A549 (cell line): ENCODE measurements at regions not wholly inside any gene's neighbourhood (a gene's known extent, or its start where the extent isn't known, plus 50 kb on each side); places are given as distances from the start of the nearest gene placed in this dataset.

Experiments
- ATAC-seq, 2 experiments: fragments of 200-7000 bp in 1 of 2; fragments of >200 bp in 1 of 2; cut with Nextera tagmentation in 1 of 2; cut with Tn5 transposase in 1 of 2; 3 replicates each; pipeline versions ENCODE4 v1.8.0 to v1.9.1; 2018 to 2020; ENCODE audit warnings: mild to moderate bottlenecking in 1 of 2, moderate library complexity in 1 of 2
- CTCF ChIA-PET: fragments of 300-600 bp; sonication (Branson Sonifier 250); formaldehyde crosslinking; extraction: SDS; loops from one replicate; lab custom pipeline; 2021; ENCODE audit warnings: antibody characterized with exemption, inconsistent platforms; lab: Yijun Ruan, JAX
- POLR2A ChIA-PET: fragments of 350-600 bp; formaldehyde crosslinking; extraction: SDS; loops from one replicate; lab custom pipeline; 2021; ENCODE audit warnings: antibody characterized with exemption, inconsistent platforms; lab: Yijun Ruan, JAX
- DNase-seq, 2 experiments: peaks; one replicate each; pipeline versions ENCODE4 v3.0.0 to v3.0.0-alpha.2; 2011 to 2016; ENCODE audit warnings: low read depth in 1 of 2, low spot score in 1 of 2
- FAIRE-seq: peaks from 2 replicates; lab custom pipeline; 2011; peaks lifted over from hg19 to GRCh38; lab: Jason Lieb, UNC
- H3K27ac ChIP-seq, 2 experiments: fragments of >200 bp; sonication (Bioruptor Twin); formaldehyde crosslinking; 3 replicates each; pipeline ENCODE4 v1.5.1; 2016 to 2017
- H3K4me1 ChIP-seq: fragments of >200 bp; sonication (Bioruptor Twin); formaldehyde crosslinking; 3 replicates; pipeline ENCODE4 v1.6.1; 2016
- H3K4me2 ChIP-seq: fragments of >200 bp; sonication (Bioruptor Twin); formaldehyde crosslinking; 3 replicates; pipeline ENCODE4 v1.6.1; 2016
- H3K4me3 ChIP-seq: fragments of >200 bp; sonication (Bioruptor Twin); formaldehyde crosslinking; 3 replicates; pipeline ENCODE4 v1.5.1; 2016
- H3K9me3 ChIP-seq: fragments of >200 bp; sonication (Bioruptor Twin); formaldehyde crosslinking; 3 replicates; pipeline ENCODE4 v1.6.1; 2016
- BCL3 ChIP-seq: fragments of >200 bp; sonication (Bioruptor Twin); formaldehyde crosslinking; IDR thresholded peaks from 3 replicates; pipeline ENCODE4 v1.6.1; 2016
- BHLHE40 ChIP-seq: IDR thresholded peaks from 2 replicates; pipeline ENCODE4 v1.6.1; 2012; ENCODE audit warnings: low read depth, low read length, inconsistent platforms
- CBX8 ChIP-seq: fragments of 200-600 bp; sonication (generic); IDR thresholded peaks from 2 replicates; pipeline ENCODE4 v1.6.1; 2016
- CHD2 ChIP-seq: fragments of 150-350 bp; IDR thresholded peaks from 2 replicates; pipeline ENCODE4 v1.6.1; 2014; ENCODE audit warnings: low read length; ENCODE audit not compliant: partially characterized antibody
- EHMT2 ChIP-seq: fragments of 200-600 bp; sonication (generic); IDR thresholded peaks from 2 replicates; pipeline ENCODE4 v1.6.1; 2016; ENCODE audit warnings: antibody characterized with exemption, low read depth, mild to moderate bottlenecking, moderate library complexity
- ELK1 ChIP-seq: fragments of 150-350 bp; IDR thresholded peaks from 2 replicates; pipeline ENCODE4 v1.6.1; 2014; ENCODE audit warnings: low read depth, mild to moderate bottlenecking, low read length
- FOSL2 ChIP-seq, 2 experiments: fragments of 450-650 bp in 1 of 2; fragments of >200 bp in 1 of 2; sonication (Bioruptor Twin) in 1 of 2; formaldehyde crosslinking; IDR thresholded peaks; 2 replicates each; pipeline versions ENCODE4 v1.5.0 to v1.6.1; 2016 to 2020; ENCODE audit warnings: mild to moderate bottlenecking in 1 of 2, moderate library complexity in 1 of 2
- HOXA7 ChIP-seq: fragments of 250-450 bp; sonication (Bioruptor Pico); IDR thresholded peaks from 2 replicates; pipeline ENCODE4 v1.5.0; 2020; ENCODE audit warnings: mild to moderate bottlenecking, moderate library complexity
- HOXB13 ChIP-seq: fragments of 250-450 bp; sonication (Bioruptor Pico); IDR thresholded peaks from 2 replicates; pipeline ENCODE4 v1.5.0; 2020; ENCODE audit warnings: low read depth, mild to moderate bottlenecking, moderate library complexity
- JUN ChIP-seq, 2 experiments: fragments of >200 bp; sonication (Bioruptor Twin); formaldehyde crosslinking; IDR thresholded peaks; 2 replicates in 1 of 2; 3 replicates in 1 of 2; pipeline ENCODE4 v1.6.1; 2016 to 2017
- KDM1A ChIP-seq: fragments of 200-600 bp; sonication (generic); IDR thresholded peaks from 2 replicates; pipeline ENCODE4 v1.6.1; 2016; ENCODE audit warnings: low read depth, mild to moderate bottlenecking
- KDM5A ChIP-seq: fragments of 200-600 bp; sonication (generic); IDR thresholded peaks from 2 replicates; pipeline ENCODE4 v1.6.1; 2016; ENCODE audit warnings: antibody characterized with exemption, mild to moderate bottlenecking
- MAFK ChIP-seq: fragments of 450-650 bp; IDR thresholded peaks from 2 replicates; pipeline ENCODE4 v1.6.1; 2014; ENCODE audit not compliant: partially characterized antibody
- MAX ChIP-seq: IDR thresholded peaks from 2 replicates; pipeline ENCODE4 v1.6.1; 2012
- MYC ChIP-seq: IDR thresholded peaks from 2 replicates; pipeline ENCODE4 v1.6.1; 2012; ENCODE audit warnings: mild to moderate bottlenecking, inconsistent platforms, low read length, improper control_type of control experiment, borderline replicate concordance
- PHF8 ChIP-seq: fragments of 200-600 bp; sonication (generic); IDR thresholded peaks from 2 replicates; pipeline ENCODE4 v1.6.1; 2016; ENCODE audit warnings: low read depth, mild to moderate bottlenecking, antibody characterized with exemption, moderate library complexity, borderline replicate concordance
- POLR2A ChIP-seq: IDR thresholded peaks from 2 replicates; pipeline ENCODE4 v1.6.1; 2012; ENCODE audit warnings: mild to moderate bottlenecking, low read length
- POLR2AphosphoS2 ChIP-seq: conservative IDR thresholded peaks from 2 replicates; pipeline ENCODE4 v1.6.1; 2012; ENCODE audit warnings: low read length, improper control_type of control experiment, inconsistent platforms
- RARB ChIP-seq: fragments of 250-450 bp; sonication (Bioruptor Pico); IDR thresholded peaks from 2 replicates; pipeline ENCODE4 v1.8.0; 2021; ENCODE audit warnings: mild to moderate bottlenecking, moderate library complexity
- RCOR1 ChIP-seq: fragments of 150-350 bp; IDR thresholded peaks from 2 replicates; pipeline ENCODE4 v1.6.1; 2014; ENCODE audit warnings: antibody characterized with exemption, low read length, low read depth
- REST ChIP-seq: fragments of 200-600 bp; sonication (generic); IDR thresholded peaks from 2 replicates; pipeline ENCODE4 v1.6.1; 2016; ENCODE audit warnings: antibody characterized with exemption, mild to moderate bottlenecking, moderate library complexity
- RFX5 ChIP-seq: fragments of 450-650 bp; IDR thresholded peaks from 2 replicates; pipeline ENCODE4 v1.7.1; 2014; ENCODE audit warnings: antibody characterized with exemption, mild to moderate bottlenecking, moderate library complexity
- RNF2 ChIP-seq: fragments of 200-600 bp; sonication (generic); IDR thresholded peaks from 2 replicates; pipeline ENCODE4 v1.6.1; 2016; ENCODE audit warnings: low read depth, mild to moderate bottlenecking, antibody characterized with exemption, moderate library complexity, borderline replicate concordance
- TP53 ChIP-seq: fragments of 250-450 bp; sonication (Bioruptor Pico); IDR thresholded peaks from 2 replicates; pipeline ENCODE4 v1.5.0; 2021; ENCODE audit warnings: mild to moderate bottlenecking, moderate library complexity
- USF2 ChIP-seq: fragments of 450-650 bp; IDR thresholded peaks from 2 replicates; pipeline ENCODE4 v1.6.1; 2014; ENCODE audit warnings: antibody characterized with exemption
- ZC3H11A ChIP-seq: fragments of 450-650 bp; IDR thresholded peaks from 2 replicates; pipeline ENCODE4 v1.6.1; 2014; ENCODE audit warnings: antibody characterized with exemption, mild to moderate bottlenecking
- WGBS: methylation state at CpG from one replicate; pipeline ENCODE4 v1.1.6; 2017; ENCODE audit errors: missing lambda C conversion rate; 5-methylcytosine and 5-hydroxymethylcytosine counted together

GRCh38 chr10:70942125-70942524 lies 53.8 kb upstream of the PCBD1 start:
- CTCF ChIA-PET = interaction anchor here (1.3 to 8.0 kb wide), 2 partner anchors 10 to 17 kb away, joined by 5 to 46 read pairs; no protein-coding TSS in a partner anchor
- no peak for DNase-seq
- Histone ChIP-seq H3K27ac (no peak overlapping the region), H3K9me3 (no peaks in the 10 kb centered on the region), H3K4me2 (no peak overlapping the region)
- WGBS = 71% methylated on average over 6 of the region's 6 CpGs
- TF ChIP-seq BCL3 = no peak
- no peak for TF ChIP-seq POLR2AphosphoS2
- no peak for TF ChIP-seq RARB (CRISPR knock-in tag)
- TF ChIP-seq RCOR1 = no peak
- TF ChIP-seq ZC3H11A = no peak
- no peak for TF ChIP-seq POLR2A
- TF ChIP-seq KDM5A = no peak
- TF ChIP-seq REST = no peak
- TF ChIP-seq KDM1A = no peak
- no peak for TF ChIP-seq CBX8
- TF ChIP-seq ELK1 = no peak
- TF ChIP-seq TP53 = no peak
- TF ChIP-seq RFX5 = no peak
- no peak for TF ChIP-seq CHD2
- no peak for TF ChIP-seq RNF2
- TF ChIP-seq, all 56 proteins: peak for 0
- no peak for ATAC-seq
- no peak for FAIRE-seq
- H3K4me3 ChIP-seq = no peak overlapping the region
- no peaks in the 10 kb centered on the region for H3K4me1 ChIP-seq
- POLR2A ChIA-PET = no interaction called here

- TF ChIP-seq POLR2A (no peak), USF2 (no peak), FOSL2 (IDR thresholded peaks at IDR 0.05) (no peak), FOSL2 (CRISPR knock-in tag; IDR thresholded peaks at IDR 0.05) (no peak), HOXA7 (CRISPR knock-in tag) (no peak), EHMT2 (no peak), CBX8 (no peak), BHLHE40 (no peak), JUN (IDR thresholded peaks at IDR 0.05) (no peak), PHF8 (no peak), MAX (no peak), MYC (no peak), MAFK (no peak), HOXB13 (CRISPR knock-in tag) (no peak)
- DNase-seq (no peak), ATAC-seq (no peak), FAIRE-seq (no peak)
- H3K4me1 ChIP-seq = no peaks in the 10 kb centered on the region
- 37% methylated on average over 3 of the region's 3 CpGs for WGBS
- ChIA-PET POLR2A (no interaction called here), CTCF (interaction anchor here (1.3 to 8.0 kb wide), 2 partner anchors 17 to 40 kb away, joined by 5 to 46 read pairs; no protein-coding TSS in a partner anchor)
- no peak overlapping the region for H3K27ac ChIP-seq
- H3K9me3 ChIP-seq = no peaks in the 10 kb centered on the region
- no peak overlapping the region for H3K4me2 ChIP-seq
- H3K4me3 ChIP-seq = no peak overlapping the region
Observed at GRCh38 chr10:70942725-70943124, 54.4 kb upstream of the PCBD1 start.
